ENCODE measurements at regions not wholly inside any gene's neighbourhood (a gene's known extent, or its start where the extent isn't known, plus 50 kb on each side); places are given as distances from the start of the nearest gene placed in this dataset.

GRCh38 chr1:199751506-199751905 is 276.0 kb upstream of the NR5A2 start:
- TF ChIP-seq CTCF (IDR thresholded peaks at IDR 0.05; ENCODE audit: insufficient read depth, low read length) (no peak), GABPA (IDR thresholded peaks at IDR 0.05; ENCODE audit: low read depth) (no peak)

Measured in HL-60 (cell line).